Psoas muscle (tissue), 7 donors: ENCODE measurements at regions not wholly inside any gene's neighbourhood (a gene's known extent, or its start where the extent isn't known, plus 50 kb on each side); places are given as distances from the start of the nearest gene placed in this dataset.

Experiments used
- ATAC-seq, 4 donors: fragments of 200-7000 bp; cut with Tn5 transposase; one replicate each; pipeline ENCODE4 v1.9.1; 2020; ENCODE audit warnings: moderate library complexity in 3 of 4, mild to moderate bottlenecking in 2 of 4
- DNase-seq, 2 donors: peaks; one replicate each; pipeline ENCODE4 v3.0.0-alpha.2; 2020
- H3K27ac ChIP-seq: fragments of 200-600 bp; one replicate; pipeline ENCODE4 v1.8.0; 2022
- H3K27me3 ChIP-seq, 3 donors: fragments of 200-600 bp in 1 of 3; one replicate each; pipeline versions ENCODE4 v1.6.1 to v1.8.0; 2013 to 2022; ENCODE audit warnings: low read length in 2 of 3, mild to moderate bottlenecking in 2 of 3, moderate library complexity in 1 of 3; ENCODE audit not compliant: insufficient read depth in 3 of 3
- H3K36me3 ChIP-seq, 2 donors: fragments of 200-600 bp in 1 of 2; one replicate each; pipeline versions ENCODE4 v1.6.1 to v1.8.0; 2013 to 2022; ENCODE audit warnings: low read depth in 1 of 2, mild to moderate bottlenecking in 1 of 2, moderate library complexity in 1 of 2; ENCODE audit not compliant: insufficient read depth in 1 of 2
- H3K4me1 ChIP-seq: fragments of 200-600 bp; one replicate; pipeline ENCODE4 v1.8.0; 2022
- H3K4me3 ChIP-seq: fragments of 200-600 bp; one replicate; pipeline ENCODE4 v1.8.0; 2022; ENCODE audit warnings: mild to moderate bottlenecking
- H3K9me3 ChIP-seq: fragments of 200-600 bp; one replicate; pipeline ENCODE4 v1.8.0; 2022
- CTCF ChIP-seq: fragments of 200-600 bp; IDR thresholded peaks from one replicate; pipeline ENCODE4 v1.8.0; 2022; ENCODE audit warnings: antibody characterized with exemption
- WGBS, 3 donors: extraction: QIAGEN DNeasy Blood & Tissue Kit; methylation state at CpG; one replicate each; pipeline versions ENCODE4 v1.1.6 to v1.1.7; 2013; 5-methylcytosine and 5-hydroxymethylcytosine counted together
- intact Hi-C, 2 donors: fragments of 100-400 bp; cut with DNase I; formaldehyde crosslinking; loops; one replicate each; pipeline versions ENCODE4 v1.11.0 to v1.14.2; 2022
- donor health status: healthy with polysubstance abuse.
- donor health status: DM: no; HTN: no; CAD: no; lungs with moderate emphysema.
- donor health status: Bipolar disorder and iron deficiency.
- donor health status: healthy.
- donor health status: DM: yes; HTN: yes; CAD: no.
- donor health status: DM: no; HTN: no; CAD: no.
- donor health status: DM: yes; HTN: yes; CAD: no.

- no peak for DNase-seq
- peaks cover 32% of the 10 kb centered on the region for H3K4me1 ChIP-seq
- intact Hi-C loops = loop anchor here in 1 of 2 donors (5.0 kb wide), 2 partner anchors 42 to 57 kb away; no protein-coding TSS in a partner anchor
- ATAC-seq = no peak
- H3K27me3 ChIP-seq = no peaks in the 10 kb centered on the region
- no peaks in the 10 kb centered on the region for H3K9me3 ChIP-seq
- TF ChIP-seq CTCF = no peak
- no peaks in the 10 kb centered on the region for H3K36me3 ChIP-seq
- H3K4me3 ChIP-seq = no peak overlapping the region
- no peak overlapping the region for H3K27ac ChIP-seq
Observed at GRCh38 chr17:77599699-77600098, 358.8 kb upstream of the TNRC6C start.

- peaks cover 32% of the 10 kb centered on the region for H3K4me1 ChIP-seq
- TF ChIP-seq CTCF = no peak
- peak overlapping the region; percentile 88 for H3K27ac ChIP-seq
- H3K27me3 ChIP-seq = no peaks in the 10 kb centered on the region
- DNase-seq (no peak), ATAC-seq (no peak)
- no peaks in the 10 kb centered on the region for H3K36me3 ChIP-seq
- intact Hi-C loops = loop anchor here in 1 of 2 donors (5.0 kb wide), 1 partner anchor 58 kb away; no protein-coding TSS in a partner anchor
- 85 to 97% (median 94%) methylated on average over 9 of the region's 9 CpGs for WGBS, 3 donors
- H3K4me3 ChIP-seq = no peak overlapping the region
- H3K9me3 ChIP-seq = no peaks in the 10 kb centered on the region
Observed at GRCh38 chr17:77600346-77600745, 358.2 kb upstream of the TNRC6C start.

- 70 to 77% (median 72%) methylated on average over 18 of the region's 18 CpGs for WGBS, 3 donors
- H3K4me3 ChIP-seq = no peak overlapping the region
- H3K27ac ChIP-seq = peak overlapping the region; percentile 88
- ATAC-seq = peak in 3 of 4 donors; percentile 13 to 29 (median 19)
- intact Hi-C loops = loop anchor here in 1 of 2 donors (5.0 kb wide), 1 partner anchor 59 kb away; no protein-coding TSS in a partner anchor
- no peaks in the 10 kb centered on the region for H3K36me3 ChIP-seq
- no peaks in the 10 kb centered on the region for H3K9me3 ChIP-seq
- DNase-seq = peak; percentile 62 to 77
- no peaks in the 10 kb centered on the region for H3K27me3 ChIP-seq
- peaks cover 32% of the 10 kb centered on the region for H3K4me1 ChIP-seq
- no peak for TF ChIP-seq CTCF
Observed at GRCh38 chr17:77601054-77601979, 357.2 kb upstream of the TNRC6C start.

- peaks cover 32% of the 10 kb centered on the region for H3K4me1 ChIP-seq
- peak; percentile 94 to 97 (median 96) for ATAC-seq
- intact Hi-C loops = loop anchor here in 1 of 2 donors (5.0 kb wide), 1 partner anchor 60 kb away; no protein-coding TSS in a partner anchor
- H3K4me3 ChIP-seq = peak overlapping the region; percentile 36
- no peak for TF ChIP-seq CTCF
- no peaks in the 10 kb centered on the region for H3K36me3 ChIP-seq
- DNase-seq = peak; percentile 79 to 92
- H3K27ac ChIP-seq = peak overlapping the region; percentile 88
- WGBS, 3 donors = 17 to 26% (median 21%) methylated on average over 11 of the region's 11 CpGs
- no peaks in the 10 kb centered on the region for H3K27me3 ChIP-seq
- no peaks in the 10 kb centered on the region for H3K9me3 ChIP-seq
Observed at GRCh38 chr17:77602062-77602746, 356.3 kb upstream of the TNRC6C start.
